RPMI7951 (cell line): ENCODE measurements at regions not wholly inside any gene's neighbourhood (a gene's known extent, or its start where the extent isn't known, plus 50 kb on each side); places are given as distances from the start of the nearest gene placed in this dataset.
"Not testable (repeated sequence)": the region's sequence is repeated elsewhere in the genome, so short reads cannot be mapped to it uniquely, and the experiment has no call there.

Experiments used
- DNase-seq: peaks from one replicate; pipeline ENCODE4 v3.0.0-alpha.2; 2012; ENCODE audit warnings: low read depth

DNA sequence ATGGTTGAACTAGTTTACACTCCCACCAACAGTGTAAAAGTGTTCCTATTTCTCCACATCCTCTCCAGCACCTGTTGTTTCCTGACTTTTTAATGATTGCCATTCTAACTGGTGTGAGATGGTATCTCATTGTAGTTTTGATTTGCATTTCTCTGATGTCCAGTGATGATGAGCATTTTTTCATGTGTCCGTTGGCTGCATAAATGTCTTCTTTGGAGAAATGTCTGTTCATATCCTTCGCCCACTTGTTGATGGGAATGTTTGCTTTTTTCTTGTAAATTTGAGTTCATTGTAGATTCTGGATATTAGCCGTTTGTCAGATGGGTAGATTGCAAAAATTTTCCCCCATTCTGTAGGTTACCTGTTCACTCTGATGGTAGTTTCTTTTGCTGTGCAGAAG lies 155.0 kb upstream of the CNKSR2 start:
- DNase-seq, result not testable (repeated sequence)

DNA sequence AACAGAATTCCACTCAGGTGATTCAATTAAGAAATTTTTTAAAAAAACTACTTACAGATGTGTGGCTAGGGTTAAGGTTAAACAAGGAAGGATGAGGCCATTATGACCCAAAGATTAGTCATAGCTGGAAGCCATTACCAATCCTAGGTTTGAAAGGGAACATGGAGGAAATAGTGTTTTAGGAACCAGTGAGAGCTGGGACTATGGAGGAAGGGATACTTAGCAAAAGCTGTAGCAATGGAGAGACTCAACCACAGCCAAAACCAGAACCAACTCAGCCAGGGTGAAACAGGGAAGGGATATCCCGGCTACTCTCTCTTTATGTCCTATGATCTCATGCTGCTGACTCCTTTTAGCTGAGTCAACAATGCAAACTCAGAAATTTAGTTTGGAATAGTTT lies 148.6 kb upstream of the CNKSR2 start:
- DNase-seq, result no peak

DNA sequence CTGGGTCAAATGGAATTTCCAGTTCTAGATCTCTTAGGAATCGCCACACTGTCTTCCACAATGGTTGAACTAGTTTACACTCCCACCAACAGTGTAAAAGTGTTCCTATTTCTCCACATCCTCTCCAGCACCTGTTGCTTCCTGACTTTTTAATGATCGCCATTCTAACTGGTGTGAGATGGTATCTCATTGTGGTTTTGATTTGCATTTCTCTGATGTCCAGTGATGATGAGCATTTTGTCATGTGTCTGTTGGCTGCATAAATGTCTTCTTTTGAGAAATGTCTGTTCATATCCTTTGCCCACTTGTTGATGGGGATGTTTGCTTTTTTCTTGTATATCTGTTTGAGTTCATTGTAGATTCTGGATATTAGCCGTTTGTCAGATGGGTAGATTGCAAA lies 145.2 kb upstream of the CNKSR2 start:
- not testable (repeated sequence) for DNase-seq

DNA sequence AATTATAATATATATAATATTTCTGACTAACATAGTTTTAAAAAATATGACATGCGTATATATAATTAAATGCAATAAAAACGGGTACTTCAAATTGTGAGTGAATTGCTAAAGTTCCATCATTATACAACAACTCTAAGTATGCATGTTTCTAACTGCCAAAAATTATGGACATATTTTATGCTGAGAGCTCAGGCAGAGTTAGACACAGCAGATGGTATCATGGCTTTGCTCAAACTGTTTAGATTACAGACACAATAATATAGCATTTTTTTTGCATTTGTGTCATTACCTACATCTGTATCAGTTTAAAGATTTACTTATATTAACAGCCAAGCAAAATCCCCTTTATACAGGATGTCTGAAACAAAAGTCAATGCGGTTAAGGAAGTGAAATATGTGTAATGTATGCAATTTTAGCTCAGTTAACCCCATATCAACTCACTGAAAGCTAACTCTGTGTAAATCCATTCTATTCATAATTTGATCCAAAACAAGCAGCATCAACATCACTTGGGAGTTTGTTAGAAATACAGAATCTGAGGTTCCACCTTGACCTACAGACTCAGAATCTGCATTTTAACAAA lies 119.1 kb upstream of the CNKSR2 start:
- DNase-seq, result no peak

DNA sequence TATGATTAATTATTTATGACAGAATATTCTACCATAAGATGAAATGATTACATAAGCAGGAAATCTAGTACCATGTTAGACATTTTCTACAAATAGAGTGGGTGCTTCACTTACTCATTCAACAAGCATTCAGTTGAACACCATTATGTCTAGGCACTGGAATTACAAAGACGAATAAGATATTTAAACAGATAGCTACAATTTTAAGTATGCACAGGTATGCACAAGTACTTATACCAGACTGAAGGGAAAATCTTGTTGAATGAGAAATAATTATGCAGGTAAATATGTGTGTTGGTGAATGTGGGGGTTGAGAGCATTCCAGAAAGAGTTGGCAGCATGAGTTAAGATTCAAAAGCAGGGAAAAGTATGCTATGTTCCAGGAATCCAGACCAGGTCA lies 107.3 kb upstream of the CNKSR2 start:
- DNase-seq, result no peak

DNA sequence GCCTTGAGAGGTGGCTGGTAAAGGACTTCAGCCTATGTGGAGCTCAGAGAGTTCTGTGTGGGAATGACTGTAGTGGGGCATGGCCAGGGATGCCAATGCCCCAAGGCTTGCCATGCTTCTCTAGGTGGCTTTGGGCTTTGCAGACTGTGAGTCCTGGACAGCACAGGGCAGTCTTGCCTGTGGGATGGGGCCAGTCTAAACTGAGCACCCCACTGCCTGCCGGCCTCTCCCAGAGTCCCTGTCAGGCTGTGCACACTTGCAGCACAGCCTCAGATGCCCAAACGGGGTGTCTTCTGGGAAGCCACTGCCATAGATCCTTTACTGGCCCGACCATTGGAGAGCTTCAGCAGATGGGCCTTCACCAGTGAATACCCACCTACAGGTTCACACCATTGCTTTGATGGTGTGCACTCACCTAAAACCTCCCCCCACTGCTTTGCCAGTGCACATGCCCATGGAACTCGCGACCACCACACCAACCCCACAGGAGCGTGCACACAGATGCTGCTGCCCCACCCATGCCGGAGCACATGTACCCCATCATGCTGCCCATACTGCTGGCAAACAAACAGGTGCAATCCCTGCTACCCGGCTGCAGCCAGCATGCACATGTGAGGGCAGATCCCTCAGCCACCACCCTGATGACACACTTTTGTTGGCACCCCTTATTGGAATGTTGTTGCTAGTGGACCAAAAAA lies 97.3 kb upstream of the CNKSR2 start:
- no peak for DNase-seq

DNA sequence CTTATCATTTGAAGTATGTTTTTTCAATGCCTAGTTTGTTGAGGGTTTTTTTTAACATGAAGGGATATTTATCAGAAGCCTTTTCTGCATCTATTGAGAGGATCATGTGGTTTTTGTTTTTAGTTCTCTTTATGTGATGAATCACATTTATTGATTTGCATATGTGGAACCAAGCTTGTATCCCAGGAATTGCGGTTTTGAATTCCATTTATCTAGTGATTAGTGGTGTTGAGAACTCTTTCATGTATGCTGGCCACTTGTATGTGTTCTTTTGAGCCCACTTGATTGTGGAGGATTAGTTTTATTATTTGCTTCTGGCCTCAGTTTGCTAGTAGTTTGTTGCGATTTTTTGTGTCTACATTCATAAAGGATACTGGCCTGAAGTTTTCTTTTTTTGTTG lies 85.0 kb upstream of the CNKSR2 start:
- no peak for DNase-seq

DNA sequence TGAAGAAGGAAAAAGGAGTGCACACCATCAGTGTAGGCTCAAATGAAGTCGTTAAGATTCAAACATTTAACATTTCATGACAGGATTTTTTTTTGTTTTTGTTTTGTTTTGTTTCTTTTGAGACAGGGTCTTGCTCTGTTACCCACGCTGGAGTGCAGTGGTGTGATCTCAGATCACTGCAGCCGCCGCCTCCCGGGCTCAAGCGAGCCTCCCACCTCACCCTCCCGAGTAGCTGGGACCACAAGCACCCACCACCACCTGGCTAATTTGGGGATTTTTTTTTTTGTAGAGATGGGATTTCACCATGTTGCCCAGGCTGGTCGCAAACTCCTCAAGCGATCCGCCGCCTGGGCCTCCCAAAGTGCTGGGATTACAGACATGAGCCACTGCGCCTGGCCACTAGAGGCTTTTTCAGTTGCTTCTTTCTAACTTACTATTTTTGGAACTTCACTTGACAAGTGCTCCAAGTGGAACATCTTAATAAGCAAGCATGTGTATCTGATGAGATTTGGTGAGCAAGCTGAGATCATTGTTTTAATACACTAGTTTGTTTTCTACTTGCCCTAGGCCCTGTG lies 78.9 kb upstream of the CNKSR2 start:
- no peak for DNase-seq

DNA sequence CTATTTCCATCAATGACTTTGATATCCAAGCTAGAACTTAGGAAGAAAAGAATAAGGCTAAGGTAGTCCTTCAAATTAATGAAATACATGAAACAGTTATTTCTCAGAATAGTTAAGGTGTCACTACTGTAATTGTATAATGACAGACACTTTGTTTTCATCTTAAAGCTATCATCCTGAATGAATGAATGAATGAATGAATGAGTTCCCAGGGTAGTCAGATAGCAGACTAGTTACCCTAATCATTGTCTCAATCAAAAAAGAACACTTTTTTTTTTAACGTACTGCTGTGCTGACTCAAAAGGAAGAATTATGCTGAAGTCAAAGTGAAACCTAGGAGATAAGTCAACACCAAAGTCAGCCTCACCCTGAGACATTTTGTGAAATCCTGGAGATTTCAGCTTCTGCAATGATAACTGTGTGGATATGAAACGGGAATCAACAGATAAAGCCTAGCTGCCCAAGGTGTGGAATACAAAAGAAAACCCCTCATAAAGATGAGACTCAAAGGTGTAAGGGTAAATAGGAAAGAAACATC lies 68.3 kb upstream of the CNKSR2 start:
- DNase-seq, result no peak

DNA sequence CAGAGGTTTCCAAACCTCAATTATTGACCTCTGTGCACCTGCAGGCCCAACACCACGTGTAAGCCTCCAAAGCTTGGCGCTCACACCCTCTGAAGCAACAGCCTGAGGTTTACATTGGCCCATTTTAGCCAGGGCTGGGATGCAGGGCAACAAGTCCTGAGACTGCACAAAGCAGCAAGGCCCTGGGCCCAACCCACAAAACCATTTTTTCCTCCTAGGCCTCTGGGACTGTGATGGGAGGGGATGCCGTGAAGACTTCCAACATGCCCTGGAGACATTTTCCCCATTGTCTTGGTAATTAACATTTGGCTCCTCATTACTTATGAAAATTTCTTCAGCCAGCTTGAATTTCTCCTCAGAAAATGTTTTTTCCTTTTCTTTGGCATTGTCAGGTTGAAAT lies 54.9 kb upstream of the CNKSR2 start:
- DNase-seq, result no peak
